NCI-H146 (cell line): ENCODE measurements at regions not wholly inside any gene's neighbourhood (a gene's known extent, or its start where the extent isn't known, plus 50 kb on each side); places are given as distances from the start of the nearest gene placed in this dataset.

ENCODE experiments used
- DNase-seq: peaks from one replicate; lab custom pipeline; 2025; lab: John Stamatoyannopoulos, UW

GRCh38 chr18:25810736-25811135 is 279.7 kb downstream of the SS18 start:
- no peak for DNase-seq

GRCh38 chr18:25805939-25806338 is 284.5 kb downstream of the SS18 start:
- no peak for DNase-seq

- DNase-seq: no peak
Observed at GRCh38 chr18:25805323-25805722, 285.1 kb downstream of the SS18 start.

- no peak for DNase-seq
Observed at GRCh38 chr18:25799231-25799630, 291.2 kb downstream of the SS18 start.

GRCh38 chr18:25798046-25798445 is 292.4 kb downstream of the SS18 start:
- DNase-seq: no peak

- DNase-seq: no peak
Observed at GRCh38 chr18:25795213-25795612, 295.2 kb downstream of the SS18 start.

- DNase-seq: no peak
Observed at GRCh38 chr18:25787276-25787675, 303.1 kb downstream of the SS18 start.

- no peak for DNase-seq
Observed at GRCh38 chr18:25786758-25787157, 303.7 kb downstream of the SS18 start.

GRCh38 chr18:25780105-25780504 is 310.3 kb downstream of the SS18 start:
- DNase-seq: no peak

- DNase-seq: no peak
Observed at GRCh38 chr18:25771796-25772195, 318.6 kb downstream of the SS18 start.

GRCh38 chr18:25764777-25765176 is 325.6 kb downstream of the SS18 start:
- no peak for DNase-seq

- no peak for DNase-seq
Observed at GRCh38 chr18:25759111-25759510, 331.3 kb downstream of the SS18 start.

- DNase-seq: no peak
Observed at GRCh38 chr18:25743646-25744151, 346.7 kb downstream of the SS18 start.

- DNase-seq: no peak
Observed at GRCh38 chr18:25739376-25739775, 351.0 kb downstream of the SS18 start.

- DNase-seq: no peak
Observed at GRCh38 chr18:25737710-25738311, 352.6 kb downstream of the SS18 start.

GRCh38 chr18:25736516-25736915 is 353.9 kb downstream of the SS18 start:
- no peak for DNase-seq

GRCh38 chr18:25735459-25735858 is 355.0 kb downstream of the SS18 start:
- DNase-seq: no peak

- DNase-seq: no peak
Observed at GRCh38 chr18:25734336-25734735, 356.1 kb downstream of the SS18 start.

- no peak for DNase-seq
Observed at GRCh38 chr18:25732862-25733261, 357.6 kb downstream of the SS18 start.

- no peak for DNase-seq
Observed at GRCh38 chr18:25729072-25729471, 361.3 kb downstream of the SS18 start.

- no peak for DNase-seq
Observed at GRCh38 chr18:25727281-25727985, 363.0 kb downstream of the SS18 start.

GRCh38 chr18:25726298-25726697 is 364.1 kb downstream of the SS18 start:
- no peak for DNase-seq

- DNase-seq: no peak
Observed at GRCh38 chr18:25725501-25725900, 364.9 kb downstream of the SS18 start.

GRCh38 chr18:25724997-25725396 is 365.4 kb downstream of the SS18 start:
- DNase-seq: no peak
